GM23338 (cell line): ENCODE measurements at regions not wholly inside any gene's neighbourhood (a gene's known extent, or its start where the extent isn't known, plus 50 kb on each side); places are given as distances from the start of the nearest gene placed in this dataset.

ENCODE experiments used
- ATAC-seq: fragments of 200-7000 bp; cut with Tn5 transposase; 3 replicates; pipeline ENCODE4 v1.9.1; 2020
- DNase-seq: peaks from one replicate; pipeline ENCODE4 v3.0.0-alpha.2; 2015; ENCODE audit warnings: low spot score
- H2AFZ ChIP-seq: fragments of 200-600 bp; sonication (generic); 2 replicates; pipeline ENCODE4 v1.8.0; 2016; ENCODE audit warnings: antibody characterized with exemption, mild to moderate bottlenecking, moderate library complexity
- H3F3A ChIP-seq: fragments of 200-600 bp; sonication (generic); replicated peaks from 2 replicates; pipeline ENCODE4 v1.8.0; 2017; ENCODE audit warnings: antibody characterized with exemption, mixed run types, low read depth
- H3K27ac ChIP-seq: fragments of 200-600 bp; sonication (generic); 2 replicates; pipeline ENCODE4 v1.6.1; 2016; ENCODE audit warnings: low read depth
- H3K27me3 ChIP-seq: fragments of 200-600 bp; sonication (generic); 2 replicates; pipeline ENCODE4 v1.8.0; 2016; ENCODE audit warnings: mild to moderate bottlenecking, mixed run types, moderate library complexity; ENCODE audit not compliant: insufficient read depth
- H3K36me3 ChIP-seq: fragments of 200-600 bp; sonication (generic); 2 replicates; pipeline ENCODE4 v1.8.0; 2016; ENCODE audit warnings: mild to moderate bottlenecking; ENCODE audit not compliant: insufficient read depth
- H3K4me1 ChIP-seq: fragments of 200-600 bp; sonication (generic); 2 replicates; pipeline ENCODE4 v1.8.0; 2016; ENCODE audit warnings: mild to moderate bottlenecking, moderate library complexity; ENCODE audit not compliant: insufficient read depth
- H3K4me2 ChIP-seq: fragments of 200-600 bp; sonication (generic); 2 replicates; pipeline ENCODE4 v1.7.1; 2017; ENCODE audit warnings: mixed run types
- H3K4me3 ChIP-seq: fragments of 200-600 bp; sonication (generic); 2 replicates; pipeline ENCODE4 v1.6.1; 2016; ENCODE audit warnings: mixed run types
- H3K79me2 ChIP-seq: fragments of 200-600 bp; sonication (generic); replicated peaks from 2 replicates; pipeline ENCODE4 v1.8.0; 2017; ENCODE audit warnings: mild to moderate bottlenecking; ENCODE audit not compliant: insufficient read depth
- H3K9me2 ChIP-seq: fragments of 200-600 bp; sonication (generic); 2 replicates; pipeline ENCODE4 v1.8.0; 2017; ENCODE audit not compliant: insufficient read depth
- H4K20me1 ChIP-seq: fragments of 200-600 bp; sonication (generic); replicated peaks from 2 replicates; pipeline ENCODE4 v1.8.0; 2017; ENCODE audit warnings: mild to moderate bottlenecking; ENCODE audit not compliant: insufficient read depth
- H3K27ac Mint-ChIP-seq: 2 replicates; pipeline ENCODE4 v1.8.0; 2020; ENCODE audit warnings: inconsistent platforms, mild to moderate bottlenecking, moderate library complexity, mixed read lengths
- H3K27me3 Mint-ChIP-seq: 3 replicates; pipeline ENCODE4 v1.8.0; 2022; ENCODE audit warnings: low read depth, mild to moderate bottlenecking, moderate library complexity, mixed read lengths, inconsistent platforms; ENCODE audit not compliant: insufficient read depth, poor library complexity
- H3K36me3 Mint-ChIP-seq: 3 replicates; pipeline ENCODE4 v1.8.0; 2021; ENCODE audit warnings: low read depth, mild to moderate bottlenecking, inconsistent platforms, moderate library complexity, mixed read lengths
- H3K4me1 Mint-ChIP-seq: 3 replicates; pipeline ENCODE4 v1.8.0; 2020; ENCODE audit warnings: mild to moderate bottlenecking, inconsistent platforms, mixed read lengths
- H3K4me3 Mint-ChIP-seq: 3 replicates; pipeline ENCODE4 v1.8.0; 2021; ENCODE audit warnings: moderate library complexity, mild to moderate bottlenecking, inconsistent platforms, mixed read lengths
- H3K9me3 Mint-ChIP-seq: 3 replicates; pipeline ENCODE4 v1.8.0; 2020; ENCODE audit warnings: moderate library complexity, mild to moderate bottlenecking, inconsistent platforms, mixed read lengths
- CREB1 ChIP-seq: fragments of 250-450 bp; sonication (Bioruptor Pico); IDR thresholded peaks from 2 replicates; pipeline ENCODE4 v1.5.0; 2020; ENCODE audit warnings: low read depth, mild to moderate bottlenecking, moderate library complexity
- EZH2 ChIP-seq: fragments of 200-600 bp; sonication (generic); IDR thresholded peaks from one replicate; pipeline ENCODE4 v1.8.0; 2017; ENCODE audit warnings: antibody characterized with exemption, mild to moderate bottlenecking, low read depth; ENCODE audit not compliant: unreplicated experiment
- EZH2phosphoT487 ChIP-seq: fragments of 200-600 bp; sonication (generic); IDR thresholded peaks from one replicate; pipeline ENCODE4 v1.8.1; 2018; ENCODE audit warnings: antibody characterized with exemption; ENCODE audit not compliant: unreplicated experiment
- JUNB ChIP-seq: IDR thresholded peaks from one replicate; pipeline ENCODE4 v1.6.1; 2016; ENCODE audit warnings: antibody characterized with exemption; ENCODE audit not compliant: unreplicated experiment
- NANOG ChIP-seq: IDR thresholded peaks from 2 replicates; pipeline ENCODE4 v1.6.1; 2016; ENCODE audit warnings: antibody characterized with exemption, borderline replicate concordance
- POLR2AphosphoS5 ChIP-seq: IDR thresholded peaks from 2 replicates; pipeline ENCODE4 v1.6.1; 2016; ENCODE audit warnings: antibody characterized with exemption, low read depth
- STAT1 ChIP-seq: IDR thresholded peaks from one replicate; pipeline ENCODE4 v1.6.1; 2016; ENCODE audit warnings: antibody characterized with exemption; ENCODE audit not compliant: unreplicated experiment
- ZNF114 ChIP-seq: fragments of 250-450 bp; sonication (Bioruptor Pico); IDR thresholded peaks from 2 replicates; pipeline ENCODE4 v1.5.0; 2020; ENCODE audit warnings: mild to moderate bottlenecking, moderate library complexity
- ZNF331 ChIP-seq: fragments of 250-450 bp; sonication (Bioruptor Pico); IDR thresholded peaks from 2 replicates; pipeline ENCODE4 v1.5.0; 2020; ENCODE audit warnings: low read depth, mild to moderate bottlenecking, moderate library complexity
- TF ChIP-seq, protein P1 (sequence below), 2 experiments: fragments of 200-600 bp in 1 of 2; sonication (generic) in 1 of 2; conservative IDR thresholded peaks; 2 replicates each; pipeline versions ENCODE4 v1.5.1 to v1.6.1; 2016 to 2017; ENCODE audit warnings: antibody characterized with exemption in 2 of 2, low read depth in 2 of 2, mild to moderate bottlenecking in 2 of 2, moderate library complexity in 1 of 2
- TF ChIP-seq, protein P2 (sequence below): IDR thresholded peaks from 2 replicates; pipeline ENCODE4 v1.6.1; 2016; ENCODE audit warnings: antibody characterized with exemption
- TF ChIP-seq, protein P3 (sequence below): fragments of 250-450 bp; sonication (Bioruptor Pico); IDR thresholded peaks from 2 replicates; pipeline ENCODE4 v1.5.0; 2020; ENCODE audit warnings: mild to moderate bottlenecking, moderate library complexity
- TF ChIP-seq, protein P4 (sequence below): IDR thresholded peaks from one replicate; pipeline ENCODE4 v1.6.1; 2018; ENCODE audit warnings: antibody characterized with exemption; ENCODE audit not compliant: unreplicated experiment

GRCh38 chr4:82247629-82248028, 126.2 kb downstream of the HNRNPD start:
- Histone ChIP-seq H3K27ac (no peak overlapping the region), H3K4me3 (no peak overlapping the region), H3F3A (no peaks in the 10 kb centered on the region), H2AFZ (no peak overlapping the region), H4K20me1 (no peaks in the 10 kb centered on the region), H3K9me2 (no peaks in the 10 kb centered on the region), H3K4me1 (peaks cover 3% of the 10 kb centered on the region; the same call in 1 of the 2 replicates), H3K27me3 (no peaks in the 10 kb centered on the region), H3K36me3 (no peaks in the 10 kb centered on the region), H3K79me2 (no peaks in the 10 kb centered on the region), H3K4me2 (no peak overlapping the region)
- TF ChIP-seq, protein P1, sequence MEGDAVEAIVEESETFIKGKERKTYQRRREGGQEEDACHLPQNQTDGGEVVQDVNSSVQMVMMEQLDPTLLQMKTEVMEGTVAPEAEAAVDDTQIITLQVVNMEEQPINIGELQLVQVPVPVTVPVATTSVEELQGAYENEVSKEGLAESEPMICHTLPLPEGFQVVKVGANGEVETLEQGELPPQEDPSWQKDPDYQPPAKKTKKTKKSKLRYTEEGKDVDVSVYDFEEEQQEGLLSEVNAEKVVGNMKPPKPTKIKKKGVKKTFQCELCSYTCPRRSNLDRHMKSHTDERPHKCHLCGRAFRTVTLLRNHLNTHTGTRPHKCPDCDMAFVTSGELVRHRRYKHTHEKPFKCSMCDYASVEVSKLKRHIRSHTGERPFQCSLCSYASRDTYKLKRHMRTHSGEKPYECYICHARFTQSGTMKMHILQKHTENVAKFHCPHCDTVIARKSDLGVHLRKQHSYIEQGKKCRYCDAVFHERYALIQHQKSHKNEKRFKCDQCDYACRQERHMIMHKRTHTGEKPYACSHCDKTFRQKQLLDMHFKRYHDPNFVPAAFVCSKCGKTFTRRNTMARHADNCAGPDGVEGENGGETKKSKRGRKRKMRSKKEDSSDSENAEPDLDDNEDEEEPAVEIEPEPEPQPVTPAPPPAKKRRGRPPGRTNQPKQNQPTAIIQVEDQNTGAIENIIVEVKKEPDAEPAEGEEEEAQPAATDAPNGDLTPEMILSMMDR (conservative IDR thresholded peaks at IDR 0.05; ENCODE audit: low read depth in 2 of 2), result no peak
- TF ChIP-seq EZH2phosphoT487, result no peak
- TF ChIP-seq, protein P2, sequence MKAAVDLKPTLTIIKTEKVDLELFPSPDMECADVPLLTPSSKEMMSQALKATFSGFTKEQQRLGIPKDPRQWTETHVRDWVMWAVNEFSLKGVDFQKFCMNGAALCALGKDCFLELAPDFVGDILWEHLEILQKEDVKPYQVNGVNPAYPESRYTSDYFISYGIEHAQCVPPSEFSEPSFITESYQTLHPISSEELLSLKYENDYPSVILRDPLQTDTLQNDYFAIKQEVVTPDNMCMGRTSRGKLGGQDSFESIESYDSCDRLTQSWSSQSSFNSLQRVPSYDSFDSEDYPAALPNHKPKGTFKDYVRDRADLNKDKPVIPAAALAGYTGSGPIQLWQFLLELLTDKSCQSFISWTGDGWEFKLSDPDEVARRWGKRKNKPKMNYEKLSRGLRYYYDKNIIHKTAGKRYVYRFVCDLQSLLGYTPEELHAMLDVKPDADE, result no peak
- TF ChIP-seq EZH2, result no peak
- no peak for TF ChIP-seq CREB1
- no peak for TF ChIP-seq POLR2AphosphoS5
- no peak for TF ChIP-seq ZNF114
- TF ChIP-seq ZNF331 (CRISPR knock-in tag), result no peak
- TF ChIP-seq NANOG, result no peak
- TF ChIP-seq, protein P3, sequence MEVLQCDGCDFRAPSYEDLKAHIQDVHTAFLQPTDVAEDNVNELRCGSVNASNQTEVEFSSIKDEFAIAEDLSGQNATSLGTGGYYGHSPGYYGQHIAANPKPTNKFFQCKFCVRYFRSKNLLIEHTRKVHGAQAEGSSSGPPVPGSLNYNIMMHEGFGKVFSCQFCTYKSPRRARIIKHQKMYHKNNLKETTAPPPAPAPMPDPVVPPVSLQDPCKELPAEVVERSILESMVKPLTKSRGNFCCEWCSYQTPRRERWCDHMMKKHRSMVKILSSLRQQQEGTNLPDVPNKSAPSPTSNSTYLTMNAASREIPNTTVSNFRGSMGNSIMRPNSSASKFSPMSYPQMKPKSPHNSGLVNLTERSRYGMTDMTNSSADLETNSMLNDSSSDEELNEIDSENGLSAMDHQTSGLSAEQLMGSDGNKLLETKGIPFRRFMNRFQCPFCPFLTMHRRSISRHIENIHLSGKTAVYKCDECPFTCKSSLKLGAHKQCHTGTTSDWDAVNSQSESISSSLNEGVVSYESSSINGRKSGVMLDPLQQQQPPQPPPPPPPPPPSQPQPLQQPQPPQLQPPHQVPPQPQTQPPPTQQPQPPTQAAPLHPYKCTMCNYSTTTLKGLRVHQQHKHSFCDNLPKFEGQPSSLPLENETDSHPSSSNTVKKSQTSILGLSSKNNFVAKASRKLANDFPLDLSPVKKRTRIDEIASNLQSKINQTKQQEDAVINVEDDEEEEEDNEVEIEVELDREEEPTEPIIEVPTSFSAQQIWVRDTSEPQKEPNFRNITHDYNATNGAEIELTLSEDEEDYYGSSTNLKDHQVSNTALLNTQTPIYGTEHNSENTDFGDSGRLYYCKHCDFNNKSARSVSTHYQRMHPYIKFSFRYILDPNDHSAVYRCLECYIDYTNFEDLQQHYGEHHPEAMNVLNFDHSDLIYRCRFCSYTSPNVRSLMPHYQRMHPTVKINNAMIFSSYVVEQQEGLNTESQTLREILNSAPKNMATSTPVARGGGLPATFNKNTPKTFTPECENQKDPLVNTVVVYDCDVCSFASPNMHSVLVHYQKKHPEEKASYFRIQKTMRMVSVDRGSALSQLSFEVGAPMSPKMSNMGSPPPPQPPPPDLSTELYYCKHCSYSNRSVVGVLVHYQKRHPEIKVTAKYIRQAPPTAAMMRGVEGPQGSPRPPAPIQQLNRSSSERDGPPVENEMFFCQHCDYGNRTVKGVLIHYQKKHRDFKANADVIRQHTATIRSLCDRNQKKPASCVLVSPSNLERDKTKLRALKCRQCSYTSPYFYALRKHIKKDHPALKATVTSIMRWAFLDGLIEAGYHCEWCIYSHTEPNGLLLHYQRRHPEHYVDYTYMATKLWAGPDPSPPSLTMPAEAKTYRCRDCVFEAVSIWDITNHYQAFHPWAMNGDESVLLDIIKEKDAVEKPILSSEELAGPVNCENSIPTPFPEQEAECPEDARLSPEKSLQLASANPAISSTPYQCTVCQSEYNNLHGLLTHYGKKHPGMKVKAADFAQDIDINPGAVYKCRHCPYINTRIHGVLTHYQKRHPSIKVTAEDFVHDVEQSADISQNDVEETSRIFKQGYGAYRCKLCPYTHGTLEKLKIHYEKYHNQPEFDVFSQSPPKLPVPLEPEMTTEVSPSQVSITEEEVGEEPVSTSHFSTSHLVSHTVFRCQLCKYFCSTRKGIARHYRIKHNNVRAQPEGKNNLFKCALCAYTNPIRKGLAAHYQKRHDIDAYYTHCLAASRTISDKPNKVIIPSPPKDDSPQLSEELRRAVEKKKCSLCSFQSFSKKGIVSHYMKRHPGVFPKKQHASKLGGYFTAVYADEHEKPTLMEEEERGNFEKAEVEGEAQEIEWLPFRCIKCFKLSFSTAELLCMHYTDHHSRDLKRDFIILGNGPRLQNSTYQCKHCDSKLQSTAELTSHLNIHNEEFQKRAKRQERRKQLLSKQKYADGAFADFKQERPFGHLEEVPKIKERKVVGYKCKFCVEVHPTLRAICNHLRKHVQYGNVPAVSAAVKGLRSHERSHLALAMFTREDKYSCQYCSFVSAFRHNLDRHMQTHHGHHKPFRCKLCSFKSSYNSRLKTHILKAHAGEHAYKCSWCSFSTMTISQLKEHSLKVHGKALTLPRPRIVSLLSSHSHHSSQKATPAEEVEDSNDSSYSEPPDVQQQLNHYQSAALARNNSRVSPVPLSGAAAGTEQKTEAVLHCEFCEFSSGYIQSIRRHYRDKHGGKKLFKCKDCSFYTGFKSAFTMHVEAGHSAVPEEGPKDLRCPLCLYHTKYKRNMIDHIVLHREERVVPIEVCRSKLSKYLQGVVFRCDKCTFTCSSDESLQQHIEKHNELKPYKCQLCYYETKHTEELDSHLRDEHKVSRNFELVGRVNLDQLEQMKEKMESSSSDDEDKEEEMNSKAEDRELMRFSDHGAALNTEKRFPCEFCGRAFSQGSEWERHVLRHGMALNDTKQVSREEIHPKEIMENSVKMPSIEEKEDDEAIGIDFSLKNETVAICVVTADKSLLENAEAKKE, result no peak
- TF ChIP-seq, protein P4, sequence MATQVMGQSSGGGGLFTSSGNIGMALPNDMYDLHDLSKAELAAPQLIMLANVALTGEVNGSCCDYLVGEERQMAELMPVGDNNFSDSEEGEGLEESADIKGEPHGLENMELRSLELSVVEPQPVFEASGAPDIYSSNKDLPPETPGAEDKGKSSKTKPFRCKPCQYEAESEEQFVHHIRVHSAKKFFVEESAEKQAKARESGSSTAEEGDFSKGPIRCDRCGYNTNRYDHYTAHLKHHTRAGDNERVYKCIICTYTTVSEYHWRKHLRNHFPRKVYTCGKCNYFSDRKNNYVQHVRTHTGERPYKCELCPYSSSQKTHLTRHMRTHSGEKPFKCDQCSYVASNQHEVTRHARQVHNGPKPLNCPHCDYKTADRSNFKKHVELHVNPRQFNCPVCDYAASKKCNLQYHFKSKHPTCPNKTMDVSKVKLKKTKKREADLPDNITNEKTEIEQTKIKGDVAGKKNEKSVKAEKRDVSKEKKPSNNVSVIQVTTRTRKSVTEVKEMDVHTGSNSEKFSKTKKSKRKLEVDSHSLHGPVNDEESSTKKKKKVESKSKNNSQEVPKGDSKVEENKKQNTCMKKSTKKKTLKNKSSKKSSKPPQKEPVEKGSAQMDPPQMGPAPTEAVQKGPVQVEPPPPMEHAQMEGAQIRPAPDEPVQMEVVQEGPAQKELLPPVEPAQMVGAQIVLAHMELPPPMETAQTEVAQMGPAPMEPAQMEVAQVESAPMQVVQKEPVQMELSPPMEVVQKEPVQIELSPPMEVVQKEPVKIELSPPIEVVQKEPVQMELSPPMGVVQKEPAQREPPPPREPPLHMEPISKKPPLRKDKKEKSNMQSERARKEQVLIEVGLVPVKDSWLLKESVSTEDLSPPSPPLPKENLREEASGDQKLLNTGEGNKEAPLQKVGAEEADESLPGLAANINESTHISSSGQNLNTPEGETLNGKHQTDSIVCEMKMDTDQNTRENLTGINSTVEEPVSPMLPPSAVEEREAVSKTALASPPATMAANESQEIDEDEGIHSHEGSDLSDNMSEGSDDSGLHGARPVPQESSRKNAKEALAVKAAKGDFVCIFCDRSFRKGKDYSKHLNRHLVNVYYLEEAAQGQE, result no peak
- TF ChIP-seq STAT1, result no peak
- no peak for TF ChIP-seq JUNB
- Mint-ChIP-seq H3K4me1 (peaks cover 18% of the 10 kb centered on the region), H3K4me3 (no peak overlapping the region), H3K27me3 (no peaks in the 10 kb centered on the region), H3K9me3 (no peaks in the 10 kb centered on the region), H3K36me3 (no peaks in the 10 kb centered on the region), H3K27ac (no peak overlapping the region)
- peak; percentile 61 for ATAC-seq
- DNase-seq, result peak; percentile 17
